ENCODE measurements at regions not wholly inside any gene's neighbourhood (a gene's known extent, or its start where the extent isn't known, plus 50 kb on each side); places are given as distances from the start of the nearest gene placed in this dataset.
"Not testable (repeated sequence)": the region's sequence is repeated elsewhere in the genome, so short reads cannot be mapped to it uniquely, and the experiment has no call there.

DNA sequence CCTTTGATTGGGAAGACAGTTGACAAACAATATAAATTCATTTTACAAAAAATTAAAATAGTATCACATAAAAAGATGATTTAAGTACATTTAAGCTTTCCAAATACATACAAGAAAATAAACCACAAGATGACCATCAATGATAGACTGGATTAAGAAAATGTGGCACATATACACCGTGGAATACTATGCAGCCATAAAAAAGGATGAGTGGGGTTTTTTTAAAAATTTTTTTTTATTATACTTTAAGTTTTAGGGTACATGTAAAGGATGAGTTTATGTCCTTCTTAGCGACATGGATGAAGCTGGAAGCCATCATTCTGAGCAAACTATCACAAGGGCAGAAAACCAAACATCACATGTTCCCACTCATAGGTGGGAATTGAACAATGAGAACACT is 237.6 kb downstream of the FBXO8 start:
- TF ChIP-seq, protein P1, sequence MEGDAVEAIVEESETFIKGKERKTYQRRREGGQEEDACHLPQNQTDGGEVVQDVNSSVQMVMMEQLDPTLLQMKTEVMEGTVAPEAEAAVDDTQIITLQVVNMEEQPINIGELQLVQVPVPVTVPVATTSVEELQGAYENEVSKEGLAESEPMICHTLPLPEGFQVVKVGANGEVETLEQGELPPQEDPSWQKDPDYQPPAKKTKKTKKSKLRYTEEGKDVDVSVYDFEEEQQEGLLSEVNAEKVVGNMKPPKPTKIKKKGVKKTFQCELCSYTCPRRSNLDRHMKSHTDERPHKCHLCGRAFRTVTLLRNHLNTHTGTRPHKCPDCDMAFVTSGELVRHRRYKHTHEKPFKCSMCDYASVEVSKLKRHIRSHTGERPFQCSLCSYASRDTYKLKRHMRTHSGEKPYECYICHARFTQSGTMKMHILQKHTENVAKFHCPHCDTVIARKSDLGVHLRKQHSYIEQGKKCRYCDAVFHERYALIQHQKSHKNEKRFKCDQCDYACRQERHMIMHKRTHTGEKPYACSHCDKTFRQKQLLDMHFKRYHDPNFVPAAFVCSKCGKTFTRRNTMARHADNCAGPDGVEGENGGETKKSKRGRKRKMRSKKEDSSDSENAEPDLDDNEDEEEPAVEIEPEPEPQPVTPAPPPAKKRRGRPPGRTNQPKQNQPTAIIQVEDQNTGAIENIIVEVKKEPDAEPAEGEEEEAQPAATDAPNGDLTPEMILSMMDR (IDR thresholded peaks at IDR 0.05): not testable (repeated sequence)
- TF ChIP-seq POLR2A (IDR thresholded peaks at IDR 0.05): not testable (repeated sequence)

All from transverse colon (tissue), 3 donors.